ENCODE measurements at regions not wholly inside any gene's neighbourhood (a gene's known extent, or its start where the extent isn't known, plus 50 kb on each side); places are given as distances from the start of the nearest gene placed in this dataset.

GRCh38 chr13:69567514-69567913 is 540.1 kb upstream of the ATXN8OS start:
- DNase-seq = no peak

GRCh38 chr13:69566104-69566716 is 541.4 kb upstream of the ATXN8OS start:
- no peak for DNase-seq

- DNase-seq = no peak
These were observed 542.3 kb upstream of the ATXN8OS start for GRCh38 chr13:69565334-69565733.

DNA sequence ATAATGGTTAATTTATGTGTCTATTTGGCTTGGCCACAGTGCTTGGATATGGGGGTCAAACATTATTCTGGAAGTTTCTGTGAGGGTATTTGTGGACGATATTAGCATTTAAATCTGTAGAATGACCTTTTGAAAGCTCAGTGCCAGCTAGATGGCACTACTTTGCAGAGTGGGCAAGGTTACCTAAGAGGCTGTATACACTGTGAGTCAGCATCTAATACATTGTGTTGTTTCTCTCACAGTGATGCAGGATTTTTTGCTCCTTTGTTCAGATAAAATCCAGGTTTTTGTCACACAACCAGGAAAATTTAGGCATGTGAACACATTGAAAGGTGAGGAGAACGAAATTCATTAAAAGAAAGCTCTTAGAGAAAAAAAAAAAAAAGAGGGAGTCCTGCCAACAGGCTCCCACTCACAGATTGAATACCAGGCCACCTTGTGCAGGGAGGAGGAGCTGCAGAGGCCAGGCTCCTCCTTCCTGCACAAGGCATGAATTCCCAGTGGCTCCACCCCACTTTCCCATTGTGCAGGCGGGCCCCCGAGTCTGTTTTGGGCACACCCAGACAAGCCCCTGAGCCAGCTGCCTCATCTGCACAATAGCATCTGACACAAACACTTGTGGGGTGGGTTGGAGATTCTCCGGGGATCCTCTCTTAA is 551.0 kb upstream of the ATXN8OS start:
- no peak for DNase-seq

DNA sequence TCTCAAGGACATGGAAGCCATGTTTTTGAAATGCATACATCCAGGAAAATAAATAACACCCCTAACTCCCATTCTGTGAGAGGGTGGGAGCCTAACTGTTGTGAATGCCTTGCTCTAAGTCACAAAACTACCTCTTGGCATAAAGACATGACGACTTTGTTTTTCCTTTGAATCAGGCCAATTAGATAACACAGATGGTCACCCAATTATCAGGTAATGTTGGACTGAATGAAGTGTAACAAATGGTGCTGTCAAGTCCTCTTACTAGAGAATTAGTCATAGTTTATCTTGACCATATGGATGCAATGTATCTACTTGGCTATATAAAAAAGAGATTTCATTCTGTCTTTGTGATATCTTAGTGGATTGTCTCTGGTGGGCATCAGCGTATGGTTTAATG is 553.6 kb upstream of the ATXN8OS start:
- no peak for DNase-seq

DNA sequence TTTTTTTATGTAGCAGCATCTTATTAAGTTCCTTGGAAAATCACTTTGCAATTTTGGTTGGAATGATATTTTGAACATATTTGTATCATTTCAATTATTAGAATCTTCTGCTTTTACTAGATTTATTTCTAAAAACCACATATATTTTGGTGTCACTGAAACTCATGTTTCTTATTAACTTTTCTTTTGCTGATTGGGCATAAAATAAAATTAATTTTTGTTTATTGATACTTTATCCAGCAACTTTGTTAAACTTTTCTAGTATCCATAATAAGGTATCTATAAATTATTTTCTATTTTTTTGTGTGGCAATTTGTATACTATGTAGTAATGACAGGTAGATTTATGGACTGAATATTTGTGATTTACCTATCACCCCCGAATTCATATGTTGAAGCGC is 556.4 kb upstream of the ATXN8OS start:
- DNase-seq = no peak

GRCh38 chr13:69547780-69548179 is 559.8 kb upstream of the ATXN8OS start:
- no peak for DNase-seq

GRCh38 chr13:69545551-69545950 is 562.1 kb upstream of the ATXN8OS start:
- DNase-seq = peak; percentile 19

DNA sequence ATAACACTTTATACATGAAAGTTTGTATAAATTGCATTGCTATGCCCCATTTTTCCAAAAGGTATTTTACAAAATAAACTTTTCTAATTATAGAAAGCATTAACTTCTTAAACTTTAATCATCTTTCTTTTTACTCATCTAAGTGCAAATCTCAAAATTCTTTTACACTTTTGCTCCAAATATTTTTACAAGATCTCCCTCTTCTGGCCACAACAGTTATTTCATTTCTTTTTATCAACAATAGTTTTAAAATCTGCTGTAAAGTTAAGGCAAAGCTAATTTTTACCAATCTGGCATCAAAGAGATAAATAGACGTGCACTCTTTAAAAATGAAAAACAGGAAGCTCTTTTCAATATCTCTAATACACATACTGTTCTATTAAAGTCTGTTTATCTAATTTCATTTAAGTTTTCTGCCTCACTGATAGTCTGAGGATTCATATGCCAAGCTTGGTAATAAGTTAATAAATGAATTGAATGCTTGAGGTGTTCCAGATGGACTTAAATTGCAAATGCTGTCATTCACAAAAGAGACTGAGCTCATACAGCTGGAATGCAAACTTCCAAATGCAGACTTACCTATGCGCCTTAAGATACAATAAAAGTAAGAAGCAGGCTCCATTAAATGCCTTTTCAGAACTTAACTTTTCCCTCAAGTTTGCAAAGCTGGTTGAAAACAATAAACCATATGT is 583.0 kb upstream of the ATXN8OS start:
- no peak for DNase-seq

GRCh38 chr13:69496981-69497380 is 610.6 kb upstream of the ATXN8OS start:
- DNase-seq = no peak

GRCh38 chr13:69495096-69495495 is 612.5 kb upstream of the ATXN8OS start:
- no peak for DNase-seq

DNA sequence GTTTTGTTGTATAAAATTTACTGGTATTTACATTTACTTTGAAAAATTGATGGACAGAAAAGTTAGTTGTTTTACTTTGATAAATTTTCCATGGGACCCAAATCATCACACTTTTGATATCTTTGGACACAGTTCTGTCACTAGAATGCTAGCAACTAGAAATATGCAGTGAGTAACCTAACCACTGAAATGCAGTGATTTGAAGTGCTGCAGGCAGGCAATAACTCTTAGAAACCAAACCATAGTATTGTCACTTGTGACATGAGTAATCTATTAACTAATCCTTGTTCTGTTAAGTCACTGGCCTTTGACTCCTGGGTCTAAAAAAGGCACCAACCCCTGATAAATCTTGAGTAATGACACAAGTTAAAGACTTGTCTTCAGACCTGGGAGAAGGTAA is 620.0 kb upstream of the ATXN8OS start:
- no peak for DNase-seq

GRCh38 chr13:69485991-69486592 is 621.5 kb upstream of the ATXN8OS start:
- no peak for DNase-seq

DNA sequence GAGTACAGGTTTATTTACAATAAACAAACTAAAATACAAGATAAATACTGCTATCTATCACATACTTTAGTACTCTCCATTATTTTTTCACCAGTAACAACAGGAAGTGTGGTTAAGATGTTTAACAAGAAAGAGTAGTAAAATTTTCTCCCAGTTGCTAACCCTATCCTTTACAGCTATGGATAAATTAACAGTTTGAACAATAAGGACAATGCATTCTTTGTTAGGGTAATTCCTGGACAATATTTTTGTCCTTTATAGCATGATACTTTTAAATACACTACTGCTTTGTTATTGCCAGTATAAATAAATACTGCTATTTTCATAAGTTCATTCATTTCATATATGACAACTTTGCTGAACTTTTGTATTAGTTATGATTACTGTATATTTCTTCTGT is 630.2 kb upstream of the ATXN8OS start:
- no peak for DNase-seq

DNA sequence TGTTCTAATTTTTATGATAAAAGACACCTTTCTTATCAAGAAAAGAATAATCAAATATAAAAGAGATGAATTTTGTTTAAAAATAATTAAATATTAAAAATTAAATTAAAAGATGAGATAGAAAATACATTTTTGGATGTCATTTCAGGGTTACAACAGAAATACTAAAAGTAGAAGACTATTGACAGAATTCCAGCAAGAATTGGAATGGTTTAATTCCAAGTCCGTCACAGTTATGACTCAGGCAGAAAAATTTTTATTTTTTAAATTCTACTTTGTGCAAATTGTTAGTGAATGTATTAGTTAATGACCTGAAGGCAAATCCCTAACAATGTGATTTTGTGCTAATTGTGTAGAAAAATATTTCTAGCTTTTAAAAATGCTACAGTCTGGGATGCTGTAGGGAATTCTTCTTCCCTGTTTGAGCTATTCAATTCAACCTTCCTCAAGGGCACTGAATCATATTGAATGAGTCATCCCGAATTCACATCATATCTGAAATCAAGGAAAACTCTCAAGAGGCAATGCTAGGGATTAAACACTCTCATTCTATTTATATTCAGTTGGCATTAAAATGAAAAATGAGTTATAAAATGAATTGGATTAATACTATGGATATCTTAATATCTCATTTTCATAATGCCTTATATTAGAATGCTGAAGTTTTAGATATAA is 633.5 kb upstream of the ATXN8OS start:
- DNase-seq = no peak

DNA sequence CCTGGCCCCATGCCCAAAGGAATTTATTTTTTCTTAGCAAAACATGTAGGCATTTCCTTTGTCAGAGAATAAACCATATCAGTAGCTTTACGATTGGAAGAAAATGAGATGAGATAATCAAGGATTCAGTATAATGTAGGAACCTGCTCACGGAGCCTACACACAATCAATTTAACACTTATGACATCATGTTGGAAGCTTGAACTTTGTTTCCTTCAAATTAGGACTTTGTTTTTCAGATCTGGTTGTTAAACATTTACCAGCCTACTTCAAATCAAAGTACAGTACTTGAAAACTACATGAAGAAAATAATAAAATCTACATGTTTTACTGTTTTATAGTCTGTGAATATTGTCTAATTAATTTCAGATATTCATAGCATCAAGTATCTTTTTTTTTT is 639.0 kb upstream of the ATXN8OS start:
- DNase-seq = no peak

GRCh38 chr13:69461397-69461796 is 646.2 kb upstream of the ATXN8OS start:
- no peak for DNase-seq

- no peak for DNase-seq
These were observed 648.3 kb upstream of the ATXN8OS start for GRCh38 chr13:69459346-69459745.

- DNase-seq = no peak
These were observed 649.6 kb upstream of the ATXN8OS start for GRCh38 chr13:69458013-69458412.

- no peak for DNase-seq
These were observed 657.4 kb upstream of the ATXN8OS start for GRCh38 chr13:69450245-69450644.

GRCh38 chr13:69425235-69425634 is 682.4 kb upstream of the ATXN8OS start:
- no peak for DNase-seq

DNA sequence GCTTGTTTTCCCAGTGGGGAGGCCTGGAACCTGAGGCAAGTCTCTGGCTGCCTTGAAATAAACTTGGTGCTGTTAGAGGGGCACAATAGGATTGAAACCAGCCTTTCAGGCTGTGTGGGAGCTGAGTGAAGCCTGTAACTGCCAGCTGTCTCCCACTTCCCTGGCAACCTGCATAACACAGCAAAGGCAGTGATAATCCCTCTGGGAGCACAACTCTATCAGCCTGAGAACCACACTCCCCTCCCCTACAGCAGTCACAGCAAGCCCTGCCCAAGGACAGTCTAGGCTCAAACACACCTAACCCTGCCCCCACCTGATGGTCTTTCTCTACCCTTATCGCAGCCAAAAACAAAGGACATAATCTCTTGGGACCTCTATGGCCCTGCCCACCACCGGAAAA is 683.8 kb upstream of the ATXN8OS start:
- DNase-seq = no peak

DNA sequence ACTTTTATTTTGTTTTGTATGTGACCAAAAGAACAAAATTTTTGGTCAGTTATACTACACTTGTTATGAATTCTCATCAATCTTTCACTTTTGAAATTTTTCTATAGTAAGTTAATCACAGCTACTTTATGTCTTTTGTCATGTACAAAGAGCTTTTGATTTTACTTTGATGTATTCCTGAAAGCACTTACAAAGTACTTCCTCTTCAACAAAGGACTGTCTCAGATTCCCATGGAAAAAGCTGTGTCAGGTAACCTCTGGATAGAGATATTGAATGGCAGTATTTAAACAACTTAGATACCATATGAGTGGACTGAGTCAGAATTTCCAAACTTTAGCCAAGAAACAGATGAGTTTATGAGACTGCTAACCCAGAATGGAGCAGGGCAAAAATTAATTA is 689.3 kb upstream of the ATXN8OS start:
- no peak for DNase-seq

- no peak for DNase-seq
These were observed 696.9 kb upstream of the ATXN8OS start for GRCh38 chr13:69410761-69411160.
